ENCODE measurements at regions not wholly inside any gene's neighbourhood (a gene's known extent, or its start where the extent isn't known, plus 50 kb on each side); places are given as distances from the start of the nearest gene placed in this dataset.
"Not testable (repeated sequence)": the region's sequence is repeated elsewhere in the genome, so short reads cannot be mapped to it uniquely, and the experiment has no call there.

- no peak for DNase-seq
These were observed 88.2 kb downstream of the KLHL28 start for GRCh38 chr14:44873536-44873935.

GRCh38 chr14:44866770-44867169 is 95.0 kb downstream of the KLHL28 start:
- no peak for DNase-seq

- no peak for DNase-seq
These were observed 95.4 kb downstream of the KLHL28 start for GRCh38 chr14:44866322-44866721.

- no peak for DNase-seq
These were observed 98.5 kb downstream of the KLHL28 start for GRCh38 chr14:44863271-44863670.

- no peak for DNase-seq
These were observed 107.6 kb downstream of the KLHL28 start for GRCh38 chr14:44854114-44854513.

- no peak for DNase-seq
These were observed 114.0 kb downstream of the KLHL28 start for GRCh38 chr14:44847526-44848309.

- peak; percentile 39 for DNase-seq
These were observed 115.4 kb downstream of the KLHL28 start for GRCh38 chr14:44846232-44846824.

GRCh38 chr14:44835928-44836327 is 125.8 kb downstream of the KLHL28 start:
- not testable (repeated sequence) for DNase-seq

GRCh38 chr14:44833376-44834060 is 128.2 kb downstream of the KLHL28 start:
- DNase-seq: peak; percentile 42

- no peak for DNase-seq
These were observed 131.4 kb downstream of the KLHL28 start for GRCh38 chr14:44830371-44830770.

- DNase-seq: no peak
These were observed 132.7 kb downstream of the KLHL28 start for GRCh38 chr14:44829021-44829420.

- no peak for DNase-seq
These were observed 133.7 kb downstream of the KLHL28 start for GRCh38 chr14:44828023-44828422.

GRCh38 chr14:44820230-44820964 is 141.3 kb downstream of the KLHL28 start:
- no peak for DNase-seq

- DNase-seq: no peak
These were observed 147.6 kb downstream of the KLHL28 start for GRCh38 chr14:44814196-44814595.

- no peak for DNase-seq
These were observed 149.1 kb downstream of the KLHL28 start for GRCh38 chr14:44812672-44813071.

- DNase-seq: no peak
These were observed 157.4 kb downstream of the KLHL28 start for GRCh38 chr14:44804391-44804790.

GRCh38 chr14:44803239-44803905 is 158.4 kb downstream of the KLHL28 start:
- DNase-seq: peak; percentile 58

- no peak for DNase-seq
These were observed 163.1 kb downstream of the KLHL28 start for GRCh38 chr14:44798386-44799242.

- DNase-seq: no peak
These were observed 166.0 kb downstream of the KLHL28 start for GRCh38 chr14:44795725-44796124.

- DNase-seq: no peak
These were observed 170.0 kb downstream of the KLHL28 start for GRCh38 chr14:44791730-44792129.

- no peak for DNase-seq
These were observed 173.1 kb downstream of the KLHL28 start for GRCh38 chr14:44788612-44789011.
